Endothelial cell of umbilical vein (primary cell): ENCODE measurements at regions not wholly inside any gene's neighbourhood (a gene's known extent, or its start where the extent isn't known, plus 50 kb on each side); places are given as distances from the start of the nearest gene placed in this dataset.

Experiments used
- BruUV-seq: library from RNA; stranded (reverse); fragments of 400-500 nt; replicated peaks from 2 replicates; lab custom pipeline; 2021; lab: Mats Ljungman, UMichigan
- CTCF ChIA-PET: fragments of 300-600, 350-600 bp; sonication (Branson Sonifier 250); formaldehyde crosslinking; loops from one replicate; lab custom pipeline; 2021; ENCODE audit warnings: antibody characterized with exemption, inconsistent platforms; lab: Charles Lee
- POLR2A ChIA-PET: fragments of 300-600, 350-600 bp; sonication (Branson Sonifier 250); formaldehyde crosslinking; loops from one replicate; lab custom pipeline; 2021; ENCODE audit warnings: antibody characterized with exemption, inconsistent platforms; lab: Charles Lee
- DNase-seq: peaks from one replicate; pipeline ENCODE4 v3.0.0-alpha.2; 2011; ENCODE audit warnings: low read depth, low spot score
- FAIRE-seq: peaks from 2 replicates; lab custom pipeline; 2011; peaks lifted over from hg19 to GRCh38; lab: Jason Lieb, UNC
- H2AFZ ChIP-seq: 2 replicates; pipeline ENCODE4 v1.6.0; 2012; ENCODE audit warnings: low read depth, low read length, control low read depth, inconsistent platforms
- H3K27ac ChIP-seq: 2 replicates; pipeline ENCODE4 v1.5.1; 2011; ENCODE audit warnings: low read depth, mild to moderate bottlenecking, control low read depth, low read length, moderate library complexity; ENCODE audit not compliant: insufficient read depth
- H3K27me3 ChIP-seq, 2 experiments: 2 replicates each; pipeline versions ENCODE4 v1.6.0 to v1.6.1; 2011; ENCODE audit warnings: low read length in 2 of 2, mixed read lengths in 1 of 2; ENCODE audit not compliant: control insufficient read depth in 2 of 2, insufficient read depth in 2 of 2
- H3K36me3 ChIP-seq, 2 experiments: 2 replicates in 1 of 2; 3 replicates in 1 of 2; pipeline ENCODE4 v1.5.1; 2011; ENCODE audit warnings: low read length in 2 of 2, mild to moderate bottlenecking in 1 of 2, moderate library complexity in 1 of 2; ENCODE audit not compliant: control insufficient read depth in 2 of 2, insufficient read depth in 2 of 2; ENCODE audit errors: extremely low read depth in 1 of 2
- H3K4me1 ChIP-seq: 3 replicates; pipeline ENCODE4 v1.5.1; 2011; ENCODE audit warnings: mild to moderate bottlenecking, low read length; ENCODE audit not compliant: control insufficient read depth, insufficient read depth; ENCODE audit errors: extremely low read depth
- H3K4me2 ChIP-seq: 2 replicates; pipeline ENCODE4 v1.6.1; 2011; ENCODE audit warnings: low read length, control low read depth, mixed read lengths; ENCODE audit not compliant: insufficient read depth
- H3K4me3 ChIP-seq, 3 experiments: fragments of 200-600 bp in 1 of 3; sonication (generic), shearing (Covaris generic) in 1 of 3; replicated peaks in 1 of 3; 2 replicates each; pipeline ENCODE4 v1.5.1; 2011 to 2016; ENCODE audit warnings: control low read depth in 3 of 3, low read length in 3 of 3, mild to moderate bottlenecking in 2 of 3, inconsistent platforms in 1 of 3, low read depth in 1 of 3, moderate library complexity in 1 of 3; ENCODE audit not compliant: insufficient read depth in 1 of 3
- H3K79me2 ChIP-seq: 2 replicates; pipeline ENCODE4 v1.6.0; 2012; ENCODE audit warnings: low read length, inconsistent platforms; ENCODE audit not compliant: control insufficient read depth, insufficient read depth
- H3K9ac ChIP-seq: replicated peaks from 2 replicates; pipeline ENCODE3; 2011; ENCODE audit warnings: low read length, control low read depth; ENCODE audit not compliant: insufficient read depth; ENCODE audit errors: extremely low read depth
- H3K9me1 ChIP-seq: replicated peaks from 3 replicates; pipeline ENCODE4 v1.6.0; 2011; ENCODE audit warnings: mild to moderate bottlenecking, low read length; ENCODE audit not compliant: control insufficient read depth, insufficient read depth; ENCODE audit errors: extremely low read depth
- H3K9me3 ChIP-seq: replicated peaks from 2 replicates; pipeline ENCODE4 v1.5.1; 2012; ENCODE audit warnings: low read length, inconsistent platforms; ENCODE audit not compliant: control insufficient read depth, insufficient read depth
- H4K20me1 ChIP-seq: replicated peaks from 2 replicates; pipeline ENCODE3; 2011; ENCODE audit warnings: mild to moderate bottlenecking, low read length; ENCODE audit not compliant: control insufficient read depth, insufficient read depth; ENCODE audit errors: extremely low read depth
- CTCF ChIP-seq, 2 donors: IDR thresholded peaks; 1 replicate in 1 of 2; 2 replicates in 1 of 2; pipeline ENCODE4 v1.5.1; 2011; ENCODE audit warnings: low read length in 2 of 2, mild to moderate bottlenecking in 2 of 2, moderate library complexity in 2 of 2, control low read depth in 1 of 2, inconsistent platforms in 1 of 2, low read depth in 1 of 2; ENCODE audit not compliant: insufficient read depth in 1 of 2; ENCODE audit errors: extremely low read depth in 1 of 2
- EZH2 ChIP-seq: IDR thresholded peaks from 2 replicates; pipeline ENCODE4 v1.6.1; 2012; ENCODE audit warnings: borderline replicate concordance, low read depth, mild to moderate bottlenecking, moderate library complexity, low read length, inconsistent platforms; ENCODE audit not compliant: severe bottlenecking
- FOS ChIP-seq: IDR thresholded peaks from 2 replicates; pipeline ENCODE4 v1.6.1; 2011; ENCODE audit warnings: mild to moderate bottlenecking, low read length, moderate library complexity, borderline replicate concordance; ENCODE audit not compliant: insufficient read depth
- GATA2 ChIP-seq: IDR thresholded peaks from 2 replicates; pipeline ENCODE4 v1.7.0; 2011; ENCODE audit warnings: low read depth, mild to moderate bottlenecking, moderate library complexity, mixed read lengths, low read length; ENCODE audit not compliant: insufficient read length, insufficient read depth
- JUN ChIP-seq: IDR thresholded peaks from 2 replicates; pipeline ENCODE4 v1.6.1; 2011; ENCODE audit warnings: borderline replicate concordance, low read depth; ENCODE audit not compliant: insufficient read length, insufficient read depth
- MAX ChIP-seq: IDR thresholded peaks from 2 replicates; pipeline ENCODE4 v1.6.1; 2011; ENCODE audit not compliant: insufficient read depth, insufficient read length
- MYC ChIP-seq: IDR thresholded peaks from one replicate; pipeline ENCODE4 v1.6.1; 2011; ENCODE audit warnings: mild to moderate bottlenecking, low read depth, low read length
- POLR2A ChIP-seq: IDR thresholded peaks from 2 replicates; pipeline ENCODE4 v1.6.1; 2012; ENCODE audit warnings: low read depth, mild to moderate bottlenecking, control low read depth, low read length
- POLR2AphosphoS5 ChIP-seq: IDR thresholded peaks from 2 replicates; pipeline ENCODE4 v1.6.1; 2012; ENCODE audit warnings: low read depth, mild to moderate bottlenecking, control low read depth, low read length, moderate library complexity; ENCODE audit not compliant: insufficient read depth
- dilution Hi-C: fragments of 300-500 bp; cut with MboI; formaldehyde crosslinking; loops from one replicate; pipeline ENCODE4 v1.15.0; 2019; ENCODE audit warnings: low sequenced_read_pairs; ENCODE audit not compliant: extremely low pct_ligation_motif_present
- intact Hi-C: fragments of 100-400 bp; cut with micrococcal nuclease; formaldehyde crosslinking; loops from one replicate; pipeline ENCODE4 v1.10.0; 2022

GRCh38 chr6:50585441-50586330 lies 127.6 kb upstream of the TFAP2D start:
- FAIRE-seq (no peak), DNase-seq (no peak)
- TF ChIP-seq EZH2 (no peak), POLR2A (no peak), MYC (no peak), MAX (no peak), JUN (no peak), CTCF (IDR thresholded peaks at IDR 0.05; ENCODE audit: extremely low read depth in 1 of 2, insufficient read depth in 1 of 2, low read depth in 1 of 2, low read length in 2 of 2) (no peak), POLR2AphosphoS5 (no peak), FOS (no peak), GATA2 (no peak)
- H4K20me1 ChIP-seq = no peaks in the 10 kb centered on the region
- H3K9me3 ChIP-seq = no peaks in the 10 kb centered on the region
- dilution Hi-C loops (no loop called here), intact Hi-C loops (no loop called here)
- no peak overlapping the region for H3K27ac ChIP-seq
- no peaks in the 10 kb centered on the region for H3K36me3 ChIP-seq
- ChIA-PET CTCF (no interaction called here), POLR2A (no interaction called here)
- H3K27me3 ChIP-seq = no peaks in the 10 kb centered on the region
- H3K4me2 ChIP-seq = no peak overlapping the region
- no peaks in the 10 kb centered on the region for H3K9me1 ChIP-seq
- no peak overlapping the region for H2AFZ ChIP-seq
- no peaks in the 10 kb centered on the region for H3K79me2 ChIP-seq
- no peak overlapping the region for H3K4me3 ChIP-seq
- no TSS peak for BruUV-seq
- no peaks in the 10 kb centered on the region for H3K4me1 ChIP-seq
- H3K9ac ChIP-seq = no peak overlapping the region
